ENCODE measurements at regions not wholly inside any gene's neighbourhood (a gene's known extent, or its start where the extent isn't known, plus 50 kb on each side); places are given as distances from the start of the nearest gene placed in this dataset.

GRCh38 chr1:166273618-166274017, 106.8 kb upstream of the FAM78B start:
- no peak overlapping the region for H3K4me3 ChIP-seq
- no peak for ATAC-seq
- no peaks in the 10 kb centered on the region for H3K9me3 ChIP-seq
- H3K4me1 ChIP-seq (ENCODE audit: low read depth) = no peaks in the 10 kb centered on the region
- DNase-seq = no peak
- H3K36me3 ChIP-seq (ENCODE audit: low read depth) = no peaks in the 10 kb centered on the region
- no peak for TF ChIP-seq CTCF (IDR thresholded peaks at IDR 0.05)
- intact Hi-C loops (cut with DNase I, micrococcal nuclease) = no loop called here

- intact Hi-C loops (cut with DNase I, micrococcal nuclease) = no loop called here
- H3K36me3 ChIP-seq (ENCODE audit: low read depth) = no peaks in the 10 kb centered on the region
- no peaks in the 10 kb centered on the region for H3K9me3 ChIP-seq
- H3K4me3 ChIP-seq = no peak overlapping the region
- ATAC-seq = no peak
- no peak for TF ChIP-seq CTCF (IDR thresholded peaks at IDR 0.05)
- H3K4me1 ChIP-seq (ENCODE audit: low read depth) = no peaks in the 10 kb centered on the region
- no peak for DNase-seq
Observed at GRCh38 chr1:166282391-166283137, 115.8 kb upstream of the FAM78B start.

- TF ChIP-seq CTCF (IDR thresholded peaks at IDR 0.05) = no peak
- Histone ChIP-seq H3K9me3 (no peaks in the 10 kb centered on the region), H3K36me3 (ENCODE audit: low read depth) (no peaks in the 10 kb centered on the region), H3K4me3 (no peak overlapping the region), H3K4me1 (ENCODE audit: low read depth) (no peaks in the 10 kb centered on the region)
- ATAC-seq = no peak
- intact Hi-C loops (cut with DNase I, micrococcal nuclease) = no loop called here
- DNase-seq = no peak
Observed at GRCh38 chr1:166283190-166283589, 116.4 kb upstream of the FAM78B start.

- intact Hi-C loops (cut with DNase I, micrococcal nuclease) = no loop called here
Observed at GRCh38 chr1:166283600-166283999, 116.8 kb upstream of the FAM78B start.

GRCh38 chr1:166289309-166290050, 122.7 kb upstream of the FAM78B start:
- intact Hi-C loops (cut with DNase I, micrococcal nuclease) = no loop called here
- H3K4me3 ChIP-seq = no peak overlapping the region
- no peak for TF ChIP-seq CTCF (IDR thresholded peaks at IDR 0.05)
- no peak for DNase-seq
- H3K36me3 ChIP-seq (ENCODE audit: low read depth) = no peaks in the 10 kb centered on the region
- H3K9me3 ChIP-seq = no peaks in the 10 kb centered on the region
- no peak for ATAC-seq
- no peaks in the 10 kb centered on the region for H3K4me1 ChIP-seq (ENCODE audit: low read depth)

More at GRCh38 chr1:166283600-166283999, 116.8 kb upstream of the FAM78B start:
- ATAC-seq (no peak), DNase-seq (no peak)
- Histone ChIP-seq H3K4me1 (ENCODE audit: low read depth) (no peaks in the 10 kb centered on the region), H3K4me3 (no peak overlapping the region), H3K36me3 (ENCODE audit: low read depth) (no peaks in the 10 kb centered on the region), H3K9me3 (no peaks in the 10 kb centered on the region)
- no peak for TF ChIP-seq CTCF (IDR thresholded peaks at IDR 0.05)

Data from mucosa of descending colon (tissue), 3 donors.